Hematopoietic multipotent progenitor cell treated with erythropoietin and hydrocortisone succinate and interleukin-3 and kit ligand, for 4 days (in vitro differentiated cells): ENCODE measurements at regions not wholly inside any gene's neighbourhood (a gene's known extent, or its start where the extent isn't known, plus 50 kb on each side); places are given as distances from the start of the nearest gene placed in this dataset.
A peak's percentile ranks its signal among the peaks of the same experiment; 100 is the strongest.
"Not testable (repeated sequence)": the region's sequence is repeated elsewhere in the genome, so short reads cannot be mapped to it uniquely, and the experiment has no call there.

Experiments
- DNase-seq: peaks from one replicate; pipeline ENCODE4 v3.0.0-alpha.2; 2015

GRCh38 chr5:127133071-127133470 lies 59.8 kb upstream of the C5orf63 start:
- DNase-seq = no peak

- DNase-seq = peak; percentile 38
Measured at GRCh38 chr5:127136908-127137307, 63.6 kb upstream of the C5orf63 start.

- DNase-seq = no peak
Measured at GRCh38 chr5:127143722-127144121, 70.4 kb upstream of the C5orf63 start.

- DNase-seq = no peak
Measured at GRCh38 chr5:127153031-127153430, 79.7 kb upstream of the C5orf63 start.

GRCh38 chr5:127153521-127153920 lies 80.2 kb upstream of the C5orf63 start:
- no peak for DNase-seq

- no peak for DNase-seq
Measured at GRCh38 chr5:127163750-127164149, 90.4 kb upstream of the C5orf63 start.

GRCh38 chr5:127170918-127171600 lies 97.8 kb upstream of the C5orf63 start:
- DNase-seq = no peak

- peak; percentile 13 for DNase-seq
Measured at GRCh38 chr5:127176769-127177168, 103.5 kb upstream of the C5orf63 start.

GRCh38 chr5:127182631-127183030 lies 108.0 kb upstream of the MEGF10 start:
- DNase-seq = not testable (repeated sequence)

GRCh38 chr5:127183332-127183731 lies 107.3 kb upstream of the MEGF10 start:
- no peak for DNase-seq

- DNase-seq = no peak
Measured at GRCh38 chr5:127184851-127185250, 105.7 kb upstream of the MEGF10 start.

GRCh38 chr5:127186657-127187056 lies 103.9 kb upstream of the MEGF10 start:
- DNase-seq = no peak

GRCh38 chr5:127187706-127188105 lies 102.9 kb upstream of the MEGF10 start:
- DNase-seq = no peak

GRCh38 chr5:127192150-127192549 lies 98.4 kb upstream of the MEGF10 start:
- DNase-seq = no peak

- no peak for DNase-seq
Measured at GRCh38 chr5:127192836-127193338, 97.7 kb upstream of the MEGF10 start.

GRCh38 chr5:127196042-127196441 lies 94.6 kb upstream of the MEGF10 start:
- no peak for DNase-seq

GRCh38 chr5:127197402-127198167 lies 93.0 kb upstream of the MEGF10 start:
- DNase-seq = not testable (repeated sequence)

- DNase-seq = not testable (repeated sequence)
Measured at GRCh38 chr5:127202738-127203137, 87.9 kb upstream of the MEGF10 start.

- DNase-seq = peak; percentile 40
Measured at GRCh38 chr5:127203818-127204217, 86.8 kb upstream of the MEGF10 start.

- no peak for DNase-seq
Measured at GRCh38 chr5:127205147-127205546, 85.4 kb upstream of the MEGF10 start.

GRCh38 chr5:127206320-127207113 lies 84.1 kb upstream of the MEGF10 start:
- no peak for DNase-seq

- no peak for DNase-seq
Measured at GRCh38 chr5:127210042-127210441, 80.6 kb upstream of the MEGF10 start.

GRCh38 chr5:127213231-127213630 lies 77.4 kb upstream of the MEGF10 start:
- no peak for DNase-seq
